Adrenal gland (tissue), 5 donors: ENCODE measurements at regions not wholly inside any gene's neighbourhood (a gene's known extent, or its start where the extent isn't known, plus 50 kb on each side); places are given as distances from the start of the nearest gene placed in this dataset.

Experiments used
- CTCF ChIP-seq, 6 experiments: fragments of 450-650 bp in 4 of 6; fragments of 200-600 bp in 2 of 6; sonication (generic) in 1 of 6; IDR thresholded peaks; 1 replicate in 5 of 6; 2 replicates in 1 of 6; pipeline versions ENCODE4 v1.5.1 to v1.8.0; 2016 to 2021; ENCODE audit warnings: antibody characterized with exemption in 6 of 6, mild to moderate bottlenecking in 2 of 6, moderate library complexity in 1 of 6
- POLR2A ChIP-seq, 2 donors: fragments of 450-650 bp; IDR thresholded peaks; one replicate each; pipeline ENCODE4 v1.6.1; 2017; ENCODE audit warnings: antibody characterized with exemption in 2 of 2, mild to moderate bottlenecking in 2 of 2, moderate library complexity in 1 of 2
- donor health status: DM: no; HTN: no; CAD: no.

GRCh38 chr2:211086049-211086448, 529.6 kb downstream of the CPS1 start:
- no peak for TF ChIP-seq CTCF (IDR thresholded peaks at IDR 0.05)
- TF ChIP-seq POLR2A (IDR thresholded peaks at IDR 0.05): no peak
